ENCODE measurements at regions not wholly inside any gene's neighbourhood (a gene's known extent, or its start where the extent isn't known, plus 50 kb on each side); places are given as distances from the start of the nearest gene placed in this dataset.

- TF ChIP-seq POLR2A (IDR thresholded peaks at IDR 0.05; ENCODE audit: low read length): no peak
- no peak for TF ChIP-seq GATA1 (IDR thresholded peaks at IDR 0.05; ENCODE audit: low read depth, low read length)
Measured at GRCh38 chr1:67970088-67970487, 80.3 kb downstream of the DIRAS3 start.

Measured in erythroblast (primary cell).